SK-MEL-5 (cell line): ENCODE measurements at regions not wholly inside any gene's neighbourhood (a gene's known extent, or its start where the extent isn't known, plus 50 kb on each side); places are given as distances from the start of the nearest gene placed in this dataset.

Experiments
- DNase-seq: peaks from one replicate; pipeline ENCODE4 v3.0.0-alpha.2; 2016; ENCODE audit warnings: low read depth, low spot score
- in situ Hi-C: cut with HindIII; loops from 2 replicates; pipeline ENCODE4 v1.10.0; 2016; ENCODE audit warnings: low sequenced_read_pairs, high pct_unique_total_duplicates, low pct_unique_long_range_greater_than_20kb
- small RNA-seq, 2 experiments: library from RNA; depleted of rRNA; stranded (forward); fragments of <200 nt; gene quantifications; one replicate each; pipeline ENCODE3, GENCODE V24; 2014

DNA sequence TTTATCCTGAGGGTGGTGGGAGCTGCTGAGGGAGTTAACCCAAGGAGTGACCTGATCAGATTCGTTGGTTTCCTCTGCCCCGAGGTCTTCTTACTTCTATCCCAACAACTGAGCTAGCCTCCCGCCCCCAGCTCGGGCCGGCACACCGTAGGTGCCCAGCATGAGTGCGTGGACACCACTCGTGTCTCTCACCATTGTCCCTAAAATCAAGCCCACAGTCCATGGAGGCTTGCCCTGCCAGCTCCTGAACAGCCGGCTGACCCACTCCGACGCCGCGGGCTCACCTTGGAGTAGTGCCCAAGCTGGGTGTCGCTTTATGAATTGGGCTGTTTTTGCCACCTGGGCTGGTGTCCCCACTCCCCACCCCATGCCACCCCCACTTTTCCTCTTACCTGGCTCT lies 59.0 kb upstream of the CCDC167 start:
- in situ Hi-C loops = no loop called here
- no peak for DNase-seq

GRCh38 chr6:37558168-37558567 lies 58.5 kb upstream of the CCDC167 start:
- in situ Hi-C loops = no loop called here
- no peak for DNase-seq

- in situ Hi-C loops = no loop called here
- DNase-seq = no peak
Observed at GRCh38 chr6:37557645-37558114, 58.0 kb upstream of the CCDC167 start.

GRCh38 chr6:37556881-37557644 lies 57.4 kb upstream of the CCDC167 start:
- in situ Hi-C loops = no loop called here
- no peak for DNase-seq

DNA sequence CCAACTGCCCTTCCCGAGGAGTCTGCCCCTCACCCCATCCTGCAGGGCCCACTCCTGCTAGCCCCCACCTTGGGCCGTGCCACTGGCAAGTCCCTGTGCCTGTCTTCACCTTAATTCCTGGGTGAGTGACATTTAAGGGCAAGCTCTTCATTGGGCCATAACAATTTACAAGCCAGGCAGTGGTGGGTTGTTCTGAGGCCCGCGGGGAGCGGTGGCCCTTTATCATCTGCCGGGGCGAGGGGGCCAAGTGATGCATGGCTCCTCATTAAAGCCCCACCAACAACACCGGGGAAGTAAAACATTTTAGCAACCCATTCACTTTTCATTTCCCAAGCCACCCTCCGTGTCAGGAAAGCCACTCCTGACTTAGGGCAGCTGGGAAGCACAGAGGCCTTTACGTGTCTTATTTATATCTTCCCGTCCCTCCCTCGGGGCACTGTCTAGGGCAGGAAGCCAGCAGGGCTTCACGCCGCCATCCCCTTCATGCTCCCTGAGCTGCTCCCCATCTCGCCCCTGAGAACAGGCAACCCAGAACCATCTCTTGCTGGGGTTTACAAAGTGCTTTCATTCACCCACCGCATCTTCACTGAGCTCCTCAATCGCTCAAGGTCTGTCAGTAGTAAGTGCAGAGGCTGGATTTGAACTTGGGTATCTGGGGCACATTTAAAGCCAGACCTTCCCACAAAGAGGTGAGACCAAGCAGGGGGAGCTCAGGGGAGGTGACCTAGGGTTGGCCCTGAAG lies 55.5 kb upstream of the CCDC167 start:
- no peak for DNase-seq
- in situ Hi-C loops = no loop called here

GRCh38 chr6:37554480-37554819 lies 54.8 kb upstream of the CCDC167 start:
- no peak for DNase-seq
- in situ Hi-C loops = no loop called here

DNA sequence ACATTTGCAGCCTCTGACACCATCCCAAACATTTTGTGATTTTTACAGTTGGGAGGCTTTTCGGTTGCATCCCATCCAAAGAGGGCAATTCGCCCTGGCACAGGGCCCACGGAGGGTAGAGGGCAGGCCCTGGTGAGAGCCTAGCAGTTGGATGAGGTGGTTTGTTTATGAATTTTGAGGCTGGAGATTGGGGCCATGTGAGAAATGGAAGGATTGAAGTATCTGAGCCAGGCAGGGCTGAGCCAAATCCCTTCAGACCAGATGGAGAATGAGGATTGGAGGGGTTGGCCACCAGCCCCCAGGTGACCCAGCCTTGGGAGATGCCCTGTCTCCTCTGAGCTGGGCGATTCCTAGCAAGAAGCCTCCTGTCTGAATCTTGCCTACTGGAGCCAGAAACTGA lies 52.6 kb upstream of the CCDC167 start:
- in situ Hi-C loops = no loop called here
- DNase-seq = no peak

GRCh38 chr6:37551867-37552266 lies 52.2 kb upstream of the CCDC167 start:
- no peak for DNase-seq
- in situ Hi-C loops = no loop called here

- DNase-seq = no peak
- in situ Hi-C loops = no loop called here
Observed at GRCh38 chr6:37551446-37551845, 51.8 kb upstream of the CCDC167 start.

DNA sequence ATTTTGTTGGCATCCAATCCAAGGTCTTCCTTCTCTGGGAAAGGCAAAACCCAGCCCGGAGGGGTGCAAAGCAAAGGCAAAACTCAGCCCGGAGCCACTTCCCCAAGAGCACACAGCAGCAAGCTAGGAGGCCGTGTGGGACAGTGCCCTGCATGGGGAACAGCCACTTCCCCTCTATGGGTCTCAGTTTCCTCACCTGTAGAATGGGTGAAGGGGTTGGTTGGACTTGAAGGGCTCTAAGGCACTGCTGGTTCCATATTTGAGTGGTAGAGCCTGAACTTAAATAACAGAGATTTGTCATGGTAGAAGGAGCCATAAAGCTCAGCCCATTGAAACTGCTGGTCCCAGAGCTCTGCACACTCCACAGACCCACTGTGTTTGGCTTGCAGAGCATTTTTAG lies 51.3 kb upstream of the CCDC167 start:
- in situ Hi-C loops = no loop called here
- no peak for DNase-seq

GRCh38 chr6:37550191-37550831 lies 50.6 kb upstream of the CCDC167 start:
- in situ Hi-C loops = no loop called here
- no peak for DNase-seq

- in situ Hi-C loops = no loop called here
- DNase-seq = no peak
Observed at GRCh38 chr6:37549558-37549957, 49.9 kb upstream of the CCDC167 start.

Small RNA genes lying in the stretch of these regions (small RNA-seq; reads per million reads assigned to genes)
- gene MIR4462 = 0 reads per million in 2 experiments
